C4-2B (cell line): ENCODE measurements at regions not wholly inside any gene's neighbourhood (a gene's known extent, or its start where the extent isn't known, plus 50 kb on each side); places are given as distances from the start of the nearest gene placed in this dataset.

Source experiments
- H3K27ac ChIP-seq: fragments of 450-650 bp; 2 replicates; pipeline ENCODE4 v1.5.1; 2017
- ZFX ChIP-seq: fragments of 450-650 bp; IDR thresholded peaks from 2 replicates; pipeline ENCODE4 v1.6.1; 2017
- TF ChIP-seq, protein P1 (sequence below): fragments of 450-650 bp; conservative IDR thresholded peaks from 2 replicates; pipeline ENCODE4 v1.5.1; 2017; ENCODE audit warnings: mild to moderate bottlenecking

DNA sequence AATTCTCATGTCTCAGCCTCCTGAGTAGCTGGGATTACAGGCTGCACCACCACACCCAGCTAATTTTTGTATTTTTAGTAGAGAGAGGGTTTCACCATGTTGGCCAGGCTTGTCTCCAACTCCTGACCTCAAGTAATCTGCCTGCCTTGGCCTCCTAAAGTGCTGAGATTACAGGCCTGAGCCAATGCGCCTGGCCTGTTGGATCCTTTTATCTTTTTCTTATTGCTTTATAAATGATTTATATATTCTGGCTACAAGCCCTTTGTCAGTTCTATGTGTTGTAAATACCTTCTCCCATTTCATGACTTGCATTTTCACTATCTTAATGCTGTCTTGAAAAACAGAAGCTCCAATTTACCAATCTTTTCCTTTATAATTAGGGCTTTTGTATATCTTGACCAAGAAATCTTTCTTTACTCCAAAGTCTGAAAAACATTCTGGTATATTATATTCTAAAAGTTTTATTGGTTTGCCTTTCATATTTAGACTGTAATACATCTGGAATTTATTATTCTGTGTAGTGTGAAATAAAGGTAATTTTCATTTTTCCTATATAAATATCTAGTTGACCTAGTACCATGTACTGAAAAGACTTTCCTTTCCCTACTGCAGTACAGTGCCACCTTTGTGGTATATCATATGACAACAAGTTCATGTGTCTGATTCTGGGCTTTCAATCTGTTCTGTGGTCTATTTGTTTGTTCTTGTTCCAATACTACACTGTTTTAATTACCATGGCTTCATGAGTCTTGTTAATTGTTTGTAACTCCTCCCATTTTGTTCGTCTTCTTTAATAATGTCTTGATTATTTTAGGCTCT lies 52.9 kb upstream of the RNU6-1 start:
- no peak for TF ChIP-seq ZFX
- TF ChIP-seq, protein P1, sequence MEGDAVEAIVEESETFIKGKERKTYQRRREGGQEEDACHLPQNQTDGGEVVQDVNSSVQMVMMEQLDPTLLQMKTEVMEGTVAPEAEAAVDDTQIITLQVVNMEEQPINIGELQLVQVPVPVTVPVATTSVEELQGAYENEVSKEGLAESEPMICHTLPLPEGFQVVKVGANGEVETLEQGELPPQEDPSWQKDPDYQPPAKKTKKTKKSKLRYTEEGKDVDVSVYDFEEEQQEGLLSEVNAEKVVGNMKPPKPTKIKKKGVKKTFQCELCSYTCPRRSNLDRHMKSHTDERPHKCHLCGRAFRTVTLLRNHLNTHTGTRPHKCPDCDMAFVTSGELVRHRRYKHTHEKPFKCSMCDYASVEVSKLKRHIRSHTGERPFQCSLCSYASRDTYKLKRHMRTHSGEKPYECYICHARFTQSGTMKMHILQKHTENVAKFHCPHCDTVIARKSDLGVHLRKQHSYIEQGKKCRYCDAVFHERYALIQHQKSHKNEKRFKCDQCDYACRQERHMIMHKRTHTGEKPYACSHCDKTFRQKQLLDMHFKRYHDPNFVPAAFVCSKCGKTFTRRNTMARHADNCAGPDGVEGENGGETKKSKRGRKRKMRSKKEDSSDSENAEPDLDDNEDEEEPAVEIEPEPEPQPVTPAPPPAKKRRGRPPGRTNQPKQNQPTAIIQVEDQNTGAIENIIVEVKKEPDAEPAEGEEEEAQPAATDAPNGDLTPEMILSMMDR: no peak
- H3K27ac ChIP-seq: no peak overlapping the region

DNA sequence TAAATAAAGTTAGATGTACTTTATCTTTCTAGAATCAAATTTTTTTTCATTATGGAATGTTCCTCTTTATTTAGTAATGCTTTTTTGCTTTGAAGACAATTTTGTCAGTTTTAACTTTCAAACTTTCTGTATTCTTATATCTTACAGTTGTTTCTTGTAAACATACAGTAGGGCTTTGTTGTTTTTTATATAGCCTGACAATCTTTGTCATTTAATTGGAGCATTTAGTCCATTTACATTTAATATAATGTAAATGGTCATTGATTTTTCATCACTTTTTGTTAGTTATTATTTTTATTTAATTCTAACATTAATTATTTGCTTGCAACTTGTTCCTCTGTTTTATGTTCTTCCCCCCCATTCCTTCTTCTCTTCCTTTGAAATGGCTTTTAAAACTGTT lies 55.4 kb upstream of the RNU6-1 start:
- H3K27ac ChIP-seq: no peak overlapping the region
- no peak for TF ChIP-seq ZFX
- TF ChIP-seq, protein P1: no peak

DNA sequence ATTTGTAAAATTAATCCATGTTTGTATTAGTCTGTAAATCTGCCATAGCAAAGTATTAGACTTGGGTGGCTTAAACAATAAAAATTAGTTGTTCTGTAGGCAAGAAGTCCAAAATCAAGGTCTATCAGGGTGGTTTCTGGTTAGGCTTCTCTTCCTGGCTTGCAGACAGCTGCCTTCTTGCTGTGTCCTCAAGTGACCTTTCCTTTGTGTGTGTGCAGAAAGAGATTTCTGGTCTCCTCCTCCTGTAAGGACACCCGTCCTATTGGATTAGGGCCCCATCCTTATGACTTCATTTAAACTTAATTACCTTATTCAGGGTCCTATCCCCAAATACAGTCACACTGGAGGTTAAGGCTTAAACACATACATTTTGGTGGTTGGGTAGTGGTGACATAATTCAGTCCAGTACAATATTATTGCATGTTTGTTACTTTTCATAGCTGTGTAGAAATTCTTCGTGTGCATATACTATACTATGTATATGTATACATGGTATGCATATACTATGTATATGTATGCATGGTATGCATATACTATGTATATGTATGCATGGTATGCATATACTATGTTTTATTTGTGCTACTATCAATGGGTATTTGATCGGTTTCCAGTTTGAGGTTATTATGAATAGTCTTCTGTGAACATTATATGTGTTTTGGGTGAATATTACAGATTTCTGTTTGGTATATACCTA lies 57.9 kb upstream of the RNU6-1 start:
- no peak overlapping the region; the same call in 1 of the 2 replicates for H3K27ac ChIP-seq

DNA sequence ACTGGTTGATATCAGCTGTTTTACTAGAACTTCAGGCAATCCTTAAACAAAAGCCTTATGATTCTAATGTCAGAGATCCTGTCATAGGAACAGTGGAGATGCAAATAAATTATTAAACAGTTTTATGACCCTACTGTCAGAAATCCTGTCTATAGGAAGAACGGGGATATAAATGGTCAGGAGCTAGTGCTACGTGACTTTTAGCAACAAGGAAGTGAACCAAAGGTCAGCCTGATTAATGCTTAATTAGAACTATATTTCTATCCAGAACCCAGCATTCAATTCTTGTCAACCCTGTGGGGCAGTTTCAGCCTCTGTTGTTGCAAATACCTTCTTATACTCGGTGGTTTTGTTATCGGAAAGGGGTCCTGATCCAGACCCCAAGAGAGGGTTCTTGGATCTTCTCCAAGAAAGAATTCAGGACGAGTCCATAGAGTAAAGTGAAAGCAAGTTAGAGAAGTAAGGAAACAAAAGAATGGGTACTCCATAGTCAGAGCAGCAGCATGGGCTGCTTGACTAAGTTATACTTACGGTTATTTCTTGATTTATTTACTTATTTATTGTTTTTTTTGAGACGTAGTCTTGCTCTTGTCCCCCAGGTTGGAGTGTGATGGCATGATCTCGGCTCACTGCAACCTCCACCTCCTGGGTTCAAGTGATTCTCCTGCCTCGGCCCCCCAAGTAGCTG lies 59.9 kb upstream of the RNU6-1 start:
- H3K27ac ChIP-seq: no peak overlapping the region
- no peak for TF ChIP-seq ZFX
- TF ChIP-seq, protein P1: no peak

More for the DNA sequence above, 57.9 kb upstream of the RNU6-1 start:
- TF ChIP-seq, protein P1: no peak
- no peak for TF ChIP-seq ZFX

DNA sequence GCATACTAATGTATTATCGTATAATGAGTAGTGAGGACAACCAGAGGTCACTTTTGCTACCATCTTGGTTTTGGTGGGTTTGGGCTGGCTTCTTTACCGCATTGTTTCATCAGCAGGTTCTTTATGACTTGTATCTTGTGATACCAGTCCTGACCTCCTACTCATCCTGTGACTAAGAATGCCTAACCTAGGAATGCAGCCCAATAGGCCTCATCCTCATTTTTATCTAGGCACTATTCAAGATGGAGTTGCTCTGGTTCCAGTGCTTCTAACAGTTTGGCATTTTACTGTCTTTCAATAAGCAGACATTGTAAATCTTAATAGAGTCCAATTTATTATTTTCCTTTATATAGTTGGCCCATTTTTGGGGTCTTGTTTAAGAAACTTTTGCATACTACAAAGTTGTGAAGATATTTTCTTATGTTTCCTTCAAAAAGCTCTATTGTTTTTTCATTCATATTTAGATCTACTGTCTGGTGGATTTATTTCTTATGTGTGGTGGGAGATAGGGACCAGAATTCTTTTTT lies 60.8 kb upstream of the RNU6-1 start:
- H3K27ac ChIP-seq: no peak overlapping the region
- TF ChIP-seq, protein P1: no peak
- TF ChIP-seq ZFX: no peak

DNA sequence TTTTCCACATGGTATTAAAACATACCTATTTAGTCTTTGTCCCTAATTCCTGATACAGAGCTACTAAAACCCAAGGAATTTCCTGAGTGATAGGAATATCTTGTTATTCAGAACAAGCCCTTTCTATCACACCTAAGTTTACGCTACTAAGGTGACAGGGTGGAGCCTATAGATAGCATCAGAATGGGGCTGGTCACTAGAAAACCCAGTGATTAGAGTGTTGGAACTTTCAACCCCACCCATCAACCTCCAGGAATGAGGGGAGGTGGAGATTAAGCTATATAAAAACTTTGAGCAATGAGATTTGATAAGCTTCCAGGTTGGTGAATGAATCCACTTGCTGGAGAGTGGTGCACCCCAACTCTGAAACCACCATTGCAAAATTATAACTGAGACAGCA lies 62.1 kb upstream of the RNU6-1 start:
- TF ChIP-seq ZFX: no peak
- TF ChIP-seq, protein P1: no peak
- H3K27ac ChIP-seq: no peak overlapping the region

DNA sequence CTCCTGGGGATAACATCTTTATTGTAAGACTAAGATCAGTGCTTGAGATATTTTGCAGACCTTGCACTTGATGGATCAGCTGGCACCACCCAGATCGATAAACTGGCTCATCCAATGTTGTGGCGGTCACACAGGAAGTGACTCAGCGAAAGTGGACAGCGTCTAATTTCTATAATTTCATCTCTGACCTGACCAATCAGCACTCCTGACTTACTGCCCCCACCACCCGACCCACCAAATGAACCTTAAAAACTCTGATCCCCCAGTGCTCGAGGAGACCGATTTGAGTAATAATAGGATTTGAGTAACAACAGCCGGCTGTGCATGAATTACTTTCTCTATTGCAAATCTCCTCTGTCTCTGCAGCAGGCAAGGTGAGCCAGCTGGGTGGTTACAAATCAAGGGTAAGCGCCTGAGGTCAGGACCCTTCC lies 62.7 kb upstream of the RNU6-1 start:
- H3K27ac ChIP-seq: no peak overlapping the region
- TF ChIP-seq, protein P1: no peak
- no peak for TF ChIP-seq ZFX
